AG04450 (cell line): ENCODE measurements at regions not wholly inside any gene's neighbourhood (a gene's known extent, or its start where the extent isn't known, plus 50 kb on each side); places are given as distances from the start of the nearest gene placed in this dataset.

Experiments used
- CTCF ChIA-PET: fragments of 300-600, 350-600 bp; formaldehyde crosslinking; extraction: SDS; loops from one replicate; lab custom pipeline; 2022; ENCODE audit warnings: antibody characterized with exemption, inconsistent platforms; lab: Charles Lee
- POLR2A ChIA-PET: fragments of 350-600 bp; formaldehyde crosslinking; extraction: SDS; loops from one replicate; lab custom pipeline; 2021; ENCODE audit warnings: antibody characterized with exemption, inconsistent platforms; lab: Yijun Ruan, JAX
- DNase-seq: peaks from one replicate; pipeline ENCODE4 v3.0.0-alpha.2; 2011; ENCODE audit warnings: low read depth, low spot score
- H3K27ac ChIP-seq: one replicate; pipeline ENCODE4 v1.5.1; 2012; ENCODE audit warnings: low read depth, low read length, control low read depth
- H3K27me3 ChIP-seq: one replicate; pipeline ENCODE4 v1.6.0; 2012; ENCODE audit warnings: low read length; ENCODE audit not compliant: control insufficient read depth, insufficient read depth
- H3K4me3 ChIP-seq: 2 replicates; pipeline ENCODE4 v1.5.1; 2011; ENCODE audit warnings: mild to moderate bottlenecking, low read depth, low read length, control low read depth
- H3K9me3 ChIP-seq: 2 replicates; pipeline ENCODE4 v1.5.1; 2012; ENCODE audit warnings: low read length; ENCODE audit not compliant: control insufficient read depth, insufficient read depth
- TF ChIP-seq, protein P1 (sequence below): IDR thresholded peaks from 2 replicates; pipeline ENCODE4 v1.5.1; 2011; ENCODE audit warnings: low read depth, low read length, control low read depth, inconsistent platforms

GRCh38 chr22:48427731-48428211 lies 1399.9 kb downstream of the BRD1 start:
- ChIA-PET CTCF (no interaction called here), POLR2A (no interaction called here)
- Histone ChIP-seq H3K27me3 (no peaks in the 10 kb centered on the region), H3K9me3 (peaks cover 99% of the 10 kb centered on the region), H3K27ac (no peak overlapping the region), H3K4me3 (no peak overlapping the region)
- DNase-seq, result no peak
- TF ChIP-seq, protein P1, sequence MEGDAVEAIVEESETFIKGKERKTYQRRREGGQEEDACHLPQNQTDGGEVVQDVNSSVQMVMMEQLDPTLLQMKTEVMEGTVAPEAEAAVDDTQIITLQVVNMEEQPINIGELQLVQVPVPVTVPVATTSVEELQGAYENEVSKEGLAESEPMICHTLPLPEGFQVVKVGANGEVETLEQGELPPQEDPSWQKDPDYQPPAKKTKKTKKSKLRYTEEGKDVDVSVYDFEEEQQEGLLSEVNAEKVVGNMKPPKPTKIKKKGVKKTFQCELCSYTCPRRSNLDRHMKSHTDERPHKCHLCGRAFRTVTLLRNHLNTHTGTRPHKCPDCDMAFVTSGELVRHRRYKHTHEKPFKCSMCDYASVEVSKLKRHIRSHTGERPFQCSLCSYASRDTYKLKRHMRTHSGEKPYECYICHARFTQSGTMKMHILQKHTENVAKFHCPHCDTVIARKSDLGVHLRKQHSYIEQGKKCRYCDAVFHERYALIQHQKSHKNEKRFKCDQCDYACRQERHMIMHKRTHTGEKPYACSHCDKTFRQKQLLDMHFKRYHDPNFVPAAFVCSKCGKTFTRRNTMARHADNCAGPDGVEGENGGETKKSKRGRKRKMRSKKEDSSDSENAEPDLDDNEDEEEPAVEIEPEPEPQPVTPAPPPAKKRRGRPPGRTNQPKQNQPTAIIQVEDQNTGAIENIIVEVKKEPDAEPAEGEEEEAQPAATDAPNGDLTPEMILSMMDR, result no peak

- H3K9me3 ChIP-seq, result peaks cover 89% of the 10 kb centered on the region
- ChIA-PET POLR2A (no interaction called here), CTCF (no interaction called here)
- no peaks in the 10 kb centered on the region for H3K27me3 ChIP-seq
- H3K27ac ChIP-seq, result no peak overlapping the region
- H3K4me3 ChIP-seq, result no peak overlapping the region
- TF ChIP-seq, protein P1, result no peak
- DNase-seq, result no peak
Observed at GRCh38 chr22:48426466-48427380, 1401.0 kb downstream of the BRD1 start.

GRCh38 chr22:48425641-48426040 lies 1402.0 kb downstream of the BRD1 start:
- no peak for DNase-seq
- Histone ChIP-seq H3K27ac (no peak overlapping the region), H3K27me3 (no peaks in the 10 kb centered on the region), H3K9me3 (peaks cover 84% of the 10 kb centered on the region), H3K4me3 (no peak overlapping the region)
- ChIA-PET CTCF (no interaction called here), POLR2A (no interaction called here)
- TF ChIP-seq, protein P1, result no peak

DNA sequence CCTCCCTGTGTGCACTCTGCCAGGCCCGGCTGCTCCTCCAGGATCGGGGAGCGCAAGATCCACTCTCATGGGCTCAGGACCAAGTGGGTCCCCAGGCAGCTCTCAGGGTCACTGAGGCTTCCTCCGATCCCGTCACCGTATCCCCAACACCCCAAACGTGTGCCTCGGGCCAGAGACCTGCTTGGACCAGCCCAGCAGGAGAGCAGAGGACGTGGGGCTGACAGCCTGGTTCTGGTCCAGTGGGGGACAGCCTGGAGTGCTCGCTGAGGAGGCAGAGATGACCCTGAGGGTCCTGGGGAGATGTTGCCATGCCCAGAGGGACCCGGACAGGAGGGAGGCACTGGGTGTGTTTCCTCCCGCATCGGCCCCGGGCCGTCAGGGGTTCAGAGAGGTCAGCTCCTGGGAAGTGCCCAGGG lies 1402.6 kb downstream of the BRD1 start:
- Histone ChIP-seq H3K27me3 (no peaks in the 10 kb centered on the region), H3K27ac (no peak overlapping the region), H3K9me3 (peaks cover 84% of the 10 kb centered on the region), H3K4me3 (no peak overlapping the region)
- POLR2A ChIA-PET, result no interaction called here
- CTCF ChIA-PET, result no interaction called here
- TF ChIP-seq, protein P1, result no peak
- DNase-seq, result no peak

DNA sequence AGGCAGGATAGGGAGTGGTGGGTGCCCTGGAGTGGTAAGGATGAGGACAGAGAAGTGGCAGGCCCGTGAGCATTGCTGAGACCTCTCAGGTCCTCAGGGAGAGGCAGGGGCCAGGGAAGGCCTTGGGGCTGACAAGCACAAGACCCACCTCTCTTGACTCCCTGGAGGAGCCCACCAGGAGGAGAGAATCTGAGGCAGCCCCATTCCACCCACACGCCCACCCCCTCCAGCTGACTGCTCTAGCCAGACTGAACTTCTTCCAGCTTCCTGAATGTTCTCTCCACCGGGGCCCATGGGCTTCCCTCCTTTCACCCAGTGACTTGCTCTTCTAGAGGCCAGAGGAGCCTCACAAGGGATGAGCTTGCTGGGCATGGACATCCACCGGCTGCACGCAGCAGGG lies 1403.0 kb downstream of the BRD1 start:
- ChIA-PET CTCF (no interaction called here), POLR2A (no interaction called here)
- H3K27me3 ChIP-seq, result no peaks in the 10 kb centered on the region
- H3K9me3 ChIP-seq, result peaks cover 83% of the 10 kb centered on the region
- no peak overlapping the region for H3K27ac ChIP-seq
- TF ChIP-seq, protein P1, result no peak
- no peak for DNase-seq
- no peak overlapping the region for H3K4me3 ChIP-seq
